H1 (cell line): ENCODE measurements at regions not wholly inside any gene's neighbourhood (a gene's known extent, or its start where the extent isn't known, plus 50 kb on each side); places are given as distances from the start of the nearest gene placed in this dataset.

Source experiments
- CTCF ChIA-PET: fragments of 300-600 bp; sonication (Branson Sonifier 250); formaldehyde crosslinking; loops from one replicate; lab custom pipeline; 2021; ENCODE audit not compliant: partially characterized antibody; lab: Charles Lee
- POLR2A ChIA-PET: fragments of 300-600 bp; sonication (Branson Sonifier 250); formaldehyde crosslinking; loops from one replicate; lab custom pipeline; 2021; ENCODE audit warnings: inconsistent platforms; ENCODE audit not compliant: partially characterized antibody; lab: Charles Lee
- DNase-seq, 2 experiments: peaks; one replicate each; pipeline versions ENCODE4 v3.0.0 to v3.0.0-alpha.2; 2010 to 2022; ENCODE audit warnings: low spot score in 2 of 2, low read depth in 1 of 2, mixed read lengths in 1 of 2
- FAIRE-seq: peaks from 2 replicates; lab custom pipeline; 2011; peaks lifted over from hg19 to GRCh38; lab: Jason Lieb, UNC
- H2AFZ ChIP-seq: 2 replicates; pipeline ENCODE4 v1.8.1; 2012; ENCODE audit warnings: low read length, inconsistent platforms
- H2AK5ac ChIP-seq: 2 replicates; pipeline ENCODE4 v1.6.1; 2013; ENCODE audit warnings: low read depth, low read length
- H2BK120ac ChIP-seq: replicated peaks from 2 replicates; pipeline ENCODE3; 2013; ENCODE audit warnings: low read depth, low read length, inconsistent platforms
- H2BK12ac ChIP-seq: 2 replicates; pipeline ENCODE4 v1.6.1; 2013; ENCODE audit warnings: low read depth, low read length
- H2BK15ac ChIP-seq: 2 replicates; pipeline ENCODE4 v1.6.1; 2013; ENCODE audit warnings: low read length
- H2BK20ac ChIP-seq: 2 replicates; pipeline ENCODE4 v1.6.1; 2013; ENCODE audit warnings: low read length
- H2BK5ac ChIP-seq: 2 replicates; pipeline ENCODE4 v1.6.1; 2013; ENCODE audit warnings: low read depth, low read length
- H3K14ac ChIP-seq: 2 replicates; pipeline ENCODE4 v1.6.1; 2013; ENCODE audit warnings: inconsistent platforms; ENCODE audit not compliant: insufficient read length
- H3K18ac ChIP-seq: 2 replicates; pipeline ENCODE4 v1.6.1; 2013; ENCODE audit warnings: low read length; ENCODE audit errors: extremely low read depth
- H3K23ac ChIP-seq: 2 replicates; pipeline ENCODE4 v1.6.1; 2013; ENCODE audit warnings: inconsistent platforms; ENCODE audit not compliant: insufficient read length
- H3K23me2 ChIP-seq: 2 replicates; pipeline ENCODE4 v1.6.1; 2013; ENCODE audit warnings: low read depth, low read length
- H3K27ac ChIP-seq: 2 replicates; pipeline ENCODE4 v1.6.1; 2011; ENCODE audit warnings: low read depth, low read length, inconsistent platforms
- H3K27me3 ChIP-seq, 4 experiments: replicated peaks in 1 of 4; 1 replicate in 1 of 4; 2 replicates in 3 of 4; pipeline versions ENCODE4 v1.6.1 to v1.8.1; 2011 to 2013; ENCODE audit warnings: low read length in 3 of 4, mild to moderate bottlenecking in 3 of 4, inconsistent platforms in 2 of 4, mixed read lengths in 2 of 4, moderate library complexity in 1 of 4; ENCODE audit not compliant: control insufficient read depth in 3 of 4, insufficient read depth in 3 of 4; ENCODE audit errors: extremely low read depth in 1 of 4
- H3K36me3 ChIP-seq, 4 experiments: 2 replicates each; pipeline versions ENCODE4 v1.6.1 to v1.8.1; 2011 to 2013; ENCODE audit warnings: mild to moderate bottlenecking in 4 of 4, low read length in 3 of 4, moderate library complexity in 2 of 4, control low read depth in 1 of 4, inconsistent platforms in 1 of 4; ENCODE audit not compliant: insufficient read depth in 4 of 4, control insufficient read depth in 2 of 4
- H3K4ac ChIP-seq: replicated peaks from 2 replicates; pipeline ENCODE3; 2013; ENCODE audit warnings: low read length, low read depth, mixed read lengths, inconsistent platforms; ENCODE audit not compliant: insufficient read length
- H3K4me1 ChIP-seq, 4 experiments: replicated peaks in 1 of 4; 1 replicate in 1 of 4; 2 replicates in 3 of 4; pipeline versions ENCODE4 v1.6.1 to v1.8.1; 2011 to 2013; ENCODE audit warnings: low read length in 3 of 4, inconsistent platforms in 2 of 4, mixed read lengths in 1 of 4; ENCODE audit not compliant: insufficient read depth in 4 of 4, control insufficient read depth in 3 of 4
- H3K4me2 ChIP-seq, 2 experiments: 2 replicates each; pipeline versions ENCODE4 v1.6.1 to v1.8.1; 2011 to 2013; ENCODE audit warnings: low read depth in 2 of 2, low read length in 2 of 2, control low read depth in 1 of 2, inconsistent platforms in 1 of 2, mild to moderate bottlenecking in 1 of 2; ENCODE audit not compliant: insufficient read depth in 1 of 2
- H3K4me3 ChIP-seq, 4 experiments: fragments of 200-600, 300-600 bp in 1 of 4; sonication (generic), shearing (Covaris generic), sonication (Bioruptor Twin) in 1 of 4; 2 replicates each; pipeline versions ENCODE4 v1.5.1 to v1.8.1; 2011 to 2016; ENCODE audit warnings: low read length in 4 of 4, low read depth in 3 of 4, control low read depth in 2 of 4, inconsistent platforms in 2 of 4, mild to moderate bottlenecking in 2 of 4, mixed read lengths in 1 of 4, moderate library complexity in 1 of 4; ENCODE audit not compliant: insufficient read depth in 2 of 4; ENCODE audit errors: extremely low read depth in 1 of 4
- H3K56ac ChIP-seq: replicated peaks from 2 replicates; pipeline ENCODE3; 2013; ENCODE audit warnings: low read depth, mild to moderate bottlenecking, mixed read lengths, low read length, inconsistent platforms; ENCODE audit not compliant: insufficient read length
- H3K79me1 ChIP-seq: 2 replicates; pipeline ENCODE4 v1.6.1; 2013; ENCODE audit warnings: low read depth, low read length, control low read depth
- H3K79me2 ChIP-seq, 2 experiments: 2 replicates each; pipeline versions ENCODE4 v1.6.1 to v1.8.1; 2012 to 2013; ENCODE audit warnings: low read length in 2 of 2, mild to moderate bottlenecking in 2 of 2, inconsistent platforms in 1 of 2; ENCODE audit not compliant: insufficient read depth in 2 of 2, control insufficient read depth in 1 of 2
- H3K9ac ChIP-seq, 4 experiments: replicated peaks in 1 of 4; 1 replicate in 1 of 4; 2 replicates in 3 of 4; pipeline versions ENCODE4 v1.6.1 to v1.8.1; 2011 to 2013; ENCODE audit warnings: low read depth in 3 of 4, low read length in 3 of 4, control low read depth in 2 of 4, mild to moderate bottlenecking in 2 of 4, moderate library complexity in 2 of 4, inconsistent platforms in 1 of 4; ENCODE audit errors: extremely low read depth in 1 of 4
- H3K9me3 ChIP-seq, 2 experiments: 2 replicates each; pipeline versions ENCODE4 v1.6.1 to v1.8.1; 2012 to 2013; ENCODE audit warnings: mild to moderate bottlenecking in 2 of 2, moderate library complexity in 2 of 2, control low read depth in 1 of 2, inconsistent platforms in 1 of 2, low read depth in 1 of 2, low read length in 1 of 2, mixed read lengths in 1 of 2; ENCODE audit not compliant: insufficient read depth in 2 of 2
- H4K20me1 ChIP-seq, 2 experiments: replicated peaks in 1 of 2; 2 replicates each; pipeline versions ENCODE3 to v1.8.1; 2011 to 2013; ENCODE audit warnings: inconsistent platforms in 2 of 2, low read length in 2 of 2, mild to moderate bottlenecking in 1 of 2; ENCODE audit not compliant: insufficient read depth in 2 of 2, control insufficient read depth in 1 of 2
- H4K5ac ChIP-seq: 2 replicates; pipeline ENCODE4 v1.6.1; 2013; ENCODE audit warnings: low read length, low read depth, mixed read lengths, inconsistent platforms; ENCODE audit not compliant: insufficient read length
- H4K8ac ChIP-seq: 2 replicates; pipeline ENCODE4 v1.8.0; 2013; ENCODE audit warnings: mild to moderate bottlenecking, moderate library complexity, low read length, inconsistent platforms; ENCODE audit not compliant: insufficient read depth; ENCODE audit errors: extremely low read depth
- H4K91ac ChIP-seq: replicated peaks from 2 replicates; pipeline ENCODE3; 2013; ENCODE audit warnings: low read length, mixed read lengths, inconsistent platforms; ENCODE audit not compliant: insufficient read length
- ASH2L ChIP-seq: fragments of 200-600, 300-600 bp; sonication (generic); IDR thresholded peaks from one replicate; pipeline ENCODE4 v1.7.1; 2017; ENCODE audit warnings: low read length
- CEBPB ChIP-seq: IDR thresholded peaks from 2 replicates; pipeline ENCODE4 v1.6.1; 2012; ENCODE audit warnings: low read depth, low read length
- GABPA ChIP-seq: IDR thresholded peaks from 2 replicates; pipeline ENCODE4 v1.6.1; 2011; ENCODE audit warnings: mild to moderate bottlenecking, low read length, moderate library complexity, borderline replicate concordance; ENCODE audit not compliant: insufficient read depth
- HDAC2 ChIP-seq, 2 experiments: fragments of 300-600 bp in 1 of 2; sonication (generic) in 1 of 2; IDR thresholded peaks; 2 replicates each; pipeline ENCODE4 v1.6.1; 2011 to 2012; ENCODE audit warnings: low read depth in 2 of 2, low read length in 2 of 2, mild to moderate bottlenecking in 2 of 2, moderate library complexity in 2 of 2, borderline replicate concordance in 1 of 2, inconsistent platforms in 1 of 2
- KDM1A ChIP-seq: fragments of 200-600, 300-600 bp; sonication (generic); IDR thresholded peaks from 2 replicates; pipeline ENCODE4 v1.7.1; 2016; ENCODE audit warnings: mild to moderate bottlenecking, low read length, borderline replicate concordance
- MAX ChIP-seq: IDR thresholded peaks from 2 replicates; pipeline ENCODE4 v1.6.1; 2012; ENCODE audit warnings: inconsistent platforms
- PHF8 ChIP-seq: fragments of 200-600 bp; sonication (generic); conservative IDR thresholded peaks from 2 replicates; pipeline ENCODE4 v1.7.1; 2012; ENCODE audit warnings: low read depth, mild to moderate bottlenecking, inconsistent platforms, low read length, moderate library complexity
- POLR2A ChIP-seq, 2 experiments: IDR thresholded peaks; 1 replicate in 1 of 2; 2 replicates in 1 of 2; pipeline ENCODE4 v1.6.1; 2011; ENCODE audit warnings: low read depth in 2 of 2, low read length in 2 of 2, mild to moderate bottlenecking in 2 of 2; ENCODE audit errors: control extremely low read depth in 1 of 2
- RFX5 ChIP-seq: IDR thresholded peaks from 2 replicates; pipeline ENCODE4 v1.6.1; 2011; ENCODE audit warnings: low read depth, low read length, improper control_type of control experiment, borderline replicate concordance
- SUZ12 ChIP-seq: fragments of 200-600 bp; sonication (generic); IDR thresholded peaks from 2 replicates; pipeline ENCODE4 v1.6.1; 2012; ENCODE audit warnings: mild to moderate bottlenecking, inconsistent platforms, low read length, moderate library complexity, mixed read lengths
- TAF1 ChIP-seq: IDR thresholded peaks from 2 replicates; pipeline ENCODE4 v1.6.1; 2011; ENCODE audit warnings: mild to moderate bottlenecking, low read depth, low read length
- TAF7 ChIP-seq: optimal IDR thresholded peaks from 2 replicates; pipeline ENCODE3; 2011; ENCODE audit warnings: low read depth, mild to moderate bottlenecking, inconsistent platforms, low read length, moderate library complexity, borderline replicate concordance
- USF2 ChIP-seq: IDR thresholded peaks from 2 replicates; pipeline ENCODE4 v1.6.1; 2011; ENCODE audit warnings: low read length, improper control_type of control experiment

GRCh38 chr13:34340534-34340933 lies 522.6 kb downstream of the RFC3 start:
- no peaks in the 10 kb centered on the region for H3K23me2 ChIP-seq
- no peak overlapping the region for H4K5ac ChIP-seq
- DNase-seq (no peak), FAIRE-seq (no peak)
- H3K56ac ChIP-seq: no peak overlapping the region
- no peak overlapping the region for H4K91ac ChIP-seq
- H3K9ac ChIP-seq: no peak overlapping the region
- no peak overlapping the region for H2BK5ac ChIP-seq
- no peaks in the 10 kb centered on the region for H3K79me1 ChIP-seq
- H3K14ac ChIP-seq: no peak overlapping the region
- H3K4me2 ChIP-seq: no peak overlapping the region
- ChIA-PET CTCF (no interaction called here), POLR2A (no interaction called here)
- H3K23ac ChIP-seq: no peak overlapping the region
- H2AFZ ChIP-seq: no peak overlapping the region
- no peak overlapping the region for H3K4ac ChIP-seq
- H3K4me3 ChIP-seq: no peak overlapping the region
- no peaks in the 10 kb centered on the region for H3K79me2 ChIP-seq
- H3K9me3 ChIP-seq: no peaks in the 10 kb centered on the region
- H3K36me3 ChIP-seq: no peaks in the 10 kb centered on the region
- H2BK12ac ChIP-seq: no peak overlapping the region; the same call in 1 of the 2 replicates
- no peak overlapping the region for H3K27ac ChIP-seq
- H2BK20ac ChIP-seq: no peak overlapping the region
- no peak overlapping the region for H3K18ac ChIP-seq
- H3K27me3 ChIP-seq: no peaks in the 10 kb centered on the region
- H2AK5ac ChIP-seq: no peak overlapping the region
- H2BK15ac ChIP-seq: no peak overlapping the region
- no peak overlapping the region for H2BK120ac ChIP-seq
- H4K8ac ChIP-seq: no peak overlapping the region
- no peaks in the 10 kb centered on the region for H4K20me1 ChIP-seq
- H3K4me1 ChIP-seq: no peaks in the 10 kb centered on the region; a peak in 3 of 7 replicates
- TF ChIP-seq RFX5 (no peak), MAX (no peak), ASH2L (no peak), PHF8 (no peak), SUZ12 (no peak), TAF7 (no peak), HDAC2 (IDR thresholded peaks at IDR 0.05; ENCODE audit: borderline replicate concordance in 1 of 2, low read depth in 2 of 2, low read length in 2 of 2) (no peak), CEBPB (no peak), KDM1A (no peak), USF2 (no peak), TAF1 (no peak), GABPA (no peak), POLR2A (IDR thresholded peaks at IDR 0.05; ENCODE audit: control extremely low read depth in 1 of 2, low read depth in 2 of 2, low read length in 2 of 2) (no peak)
